ENCODE measurements at regions not wholly inside any gene's neighbourhood (a gene's known extent, or its start where the extent isn't known, plus 50 kb on each side); places are given as distances from the start of the nearest gene placed in this dataset.

- Histone ChIP-seq H3K36me3 (ENCODE audit: control insufficient read depth, insufficient read depth, low read length) (no peaks in the 10 kb centered on the region), H3K27ac (ENCODE audit: insufficient read depth, low read length, poor library complexity, severe bottlenecking) (no peak overlapping the region), H3K27me3 (replicated peaks; ENCODE audit: control insufficient read depth, insufficient read depth, low read length, poor library complexity, severe bottlenecking) (no peaks in the 10 kb centered on the region), H3K4me1 (ENCODE audit: control insufficient read depth, insufficient read depth, low read length, poor library complexity, severe bottlenecking) (no peaks in the 10 kb centered on the region), H3K4me3 (ENCODE audit: insufficient read depth, low read depth, low read length, poor library complexity, severe bottlenecking) (no peak overlapping the region), H3K9me3 (ENCODE audit: control insufficient read depth, low read length) (peaks cover 4% of the 10 kb centered on the region)
- no peak for DNase-seq
Measured at GRCh38 chr5:117769877-117770276, 1195.3 kb upstream of the SEMA6A start.

GRCh38 chr5:117763271-117763670, 1188.6 kb upstream of the SEMA6A start:
- no peaks in the 10 kb centered on the region for H3K4me1 ChIP-seq (ENCODE audit: control insufficient read depth, insufficient read depth, low read length, poor library complexity, severe bottlenecking)
- H3K27ac ChIP-seq (ENCODE audit: insufficient read depth, low read length, poor library complexity, severe bottlenecking), result no peak overlapping the region
- no peak overlapping the region for H3K4me3 ChIP-seq (ENCODE audit: insufficient read depth, low read depth, low read length, poor library complexity, severe bottlenecking)
- no peaks in the 10 kb centered on the region for H3K36me3 ChIP-seq (ENCODE audit: control insufficient read depth, insufficient read depth, low read length)
- no peaks in the 10 kb centered on the region for H3K9me3 ChIP-seq (ENCODE audit: control insufficient read depth, low read length)
- DNase-seq, result no peak
- no peaks in the 10 kb centered on the region for H3K27me3 ChIP-seq (replicated peaks; ENCODE audit: control insufficient read depth, insufficient read depth, low read length, poor library complexity, severe bottlenecking)

DNA sequence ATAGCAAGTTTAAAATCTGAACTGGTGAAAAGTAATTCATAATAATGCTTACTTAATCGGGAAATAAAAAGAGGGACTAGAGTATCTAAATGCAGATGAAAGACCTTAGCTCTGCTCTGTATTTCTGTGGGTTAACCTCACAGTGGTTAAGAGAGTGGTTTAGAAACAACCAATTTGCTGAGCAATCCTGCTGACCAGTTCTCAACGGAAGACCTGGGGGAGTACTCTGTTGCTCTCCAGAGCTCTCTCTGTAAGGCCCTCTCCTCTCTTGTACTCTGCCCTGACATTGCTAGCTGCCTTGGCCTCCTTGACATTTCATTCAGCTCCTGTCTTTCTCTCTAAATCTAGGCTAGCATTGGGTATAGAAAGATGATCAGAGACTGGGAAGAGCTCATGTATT, 1186.6 kb upstream of the SEMA6A start:
- DNase-seq, result no peak
- H3K9me3 ChIP-seq (ENCODE audit: control insufficient read depth, low read length), result no peaks in the 10 kb centered on the region
- H3K36me3 ChIP-seq (ENCODE audit: control insufficient read depth, insufficient read depth, low read length), result no peaks in the 10 kb centered on the region
- no peak overlapping the region for H3K27ac ChIP-seq (ENCODE audit: insufficient read depth, low read length, poor library complexity, severe bottlenecking)
- no peaks in the 10 kb centered on the region for H3K27me3 ChIP-seq (replicated peaks; ENCODE audit: control insufficient read depth, insufficient read depth, low read length, poor library complexity, severe bottlenecking)
- H3K4me1 ChIP-seq (ENCODE audit: control insufficient read depth, insufficient read depth, low read length, poor library complexity, severe bottlenecking), result no peaks in the 10 kb centered on the region
- H3K4me3 ChIP-seq (ENCODE audit: insufficient read depth, low read depth, low read length, poor library complexity, severe bottlenecking), result no peak overlapping the region

DNA sequence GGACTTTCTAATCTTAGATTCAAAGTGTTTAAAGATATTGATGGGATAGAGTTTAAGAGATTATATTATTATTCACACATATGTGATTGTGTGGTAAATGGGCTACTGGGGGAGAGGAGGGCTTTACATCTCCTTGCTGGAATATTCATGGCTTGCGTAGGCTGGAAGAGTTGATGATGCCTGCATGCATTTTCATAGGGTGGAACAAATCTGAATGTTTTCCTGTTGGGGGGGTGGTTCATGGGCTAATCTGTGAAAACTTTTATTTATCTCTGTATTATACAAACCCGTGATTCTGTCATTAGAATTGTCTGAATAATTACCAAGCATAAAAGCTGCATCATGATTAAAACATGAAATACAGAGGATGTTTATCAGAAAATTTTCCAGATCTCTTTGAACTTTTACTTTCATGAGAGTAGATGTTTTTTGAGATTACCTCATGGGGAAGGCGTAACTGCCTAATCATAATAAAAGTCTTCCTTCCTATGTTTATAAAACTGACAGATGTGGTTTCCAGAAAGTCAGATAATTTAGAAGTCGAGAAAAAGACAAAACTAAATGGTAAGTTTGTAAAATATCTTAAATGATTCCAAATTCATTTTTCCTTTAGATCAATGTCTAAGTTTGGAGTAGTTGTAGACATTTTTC, 1185.4 kb upstream of the SEMA6A start:
- H3K27me3 ChIP-seq (replicated peaks; ENCODE audit: control insufficient read depth, insufficient read depth, low read length, poor library complexity, severe bottlenecking), result no peaks in the 10 kb centered on the region
- H3K27ac ChIP-seq (ENCODE audit: insufficient read depth, low read length, poor library complexity, severe bottlenecking), result no peak overlapping the region
- H3K36me3 ChIP-seq (ENCODE audit: control insufficient read depth, insufficient read depth, low read length), result no peaks in the 10 kb centered on the region
- H3K4me1 ChIP-seq (ENCODE audit: control insufficient read depth, insufficient read depth, low read length, poor library complexity, severe bottlenecking), result no peaks in the 10 kb centered on the region
- H3K9me3 ChIP-seq (ENCODE audit: control insufficient read depth, low read length), result no peaks in the 10 kb centered on the region
- H3K4me3 ChIP-seq (ENCODE audit: insufficient read depth, low read depth, low read length, poor library complexity, severe bottlenecking), result no peak overlapping the region
- no peak for DNase-seq

- H3K27ac ChIP-seq (ENCODE audit: insufficient read depth, low read length, poor library complexity, severe bottlenecking), result no peak overlapping the region
- no peaks in the 10 kb centered on the region for H3K4me1 ChIP-seq (ENCODE audit: control insufficient read depth, insufficient read depth, low read length, poor library complexity, severe bottlenecking)
- no peaks in the 10 kb centered on the region for H3K36me3 ChIP-seq (ENCODE audit: control insufficient read depth, insufficient read depth, low read length)
- no peak overlapping the region for H3K4me3 ChIP-seq (ENCODE audit: insufficient read depth, low read depth, low read length, poor library complexity, severe bottlenecking)
- no peaks in the 10 kb centered on the region for H3K9me3 ChIP-seq (ENCODE audit: control insufficient read depth, low read length)
- no peak for DNase-seq
- H3K27me3 ChIP-seq (replicated peaks; ENCODE audit: control insufficient read depth, insufficient read depth, low read length, poor library complexity, severe bottlenecking), result no peaks in the 10 kb centered on the region
Measured at GRCh38 chr5:117752403-117752802, 1177.8 kb upstream of the SEMA6A start.

DNA sequence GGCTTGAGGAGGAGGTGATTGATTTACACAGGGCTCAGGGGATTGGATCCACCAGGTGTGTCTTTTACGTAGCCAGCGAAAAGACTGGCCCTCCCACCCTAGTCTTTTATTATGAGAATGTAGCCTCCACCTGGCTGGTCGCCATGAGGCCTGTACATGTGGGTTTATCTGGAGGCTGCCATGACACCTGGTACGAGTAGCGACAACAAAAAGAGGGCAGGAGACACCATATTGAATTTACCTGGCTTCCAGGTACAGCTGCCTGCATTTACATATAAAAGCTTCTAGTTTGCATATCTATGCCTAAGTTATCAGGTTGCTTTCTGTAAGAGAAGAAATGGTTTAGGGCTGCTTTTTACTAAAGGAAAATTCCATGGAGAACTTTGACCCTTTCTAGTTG, 1173.7 kb upstream of the SEMA6A start:
- Histone ChIP-seq H3K36me3 (ENCODE audit: control insufficient read depth, insufficient read depth, low read length) (no peaks in the 10 kb centered on the region), H3K4me3 (ENCODE audit: insufficient read depth, low read depth, low read length, poor library complexity, severe bottlenecking) (no peak overlapping the region), H3K27ac (ENCODE audit: insufficient read depth, low read length, poor library complexity, severe bottlenecking) (no peak overlapping the region), H3K9me3 (ENCODE audit: control insufficient read depth, low read length) (no peaks in the 10 kb centered on the region), H3K27me3 (replicated peaks; ENCODE audit: control insufficient read depth, insufficient read depth, low read length, poor library complexity, severe bottlenecking) (no peaks in the 10 kb centered on the region), H3K4me1 (ENCODE audit: control insufficient read depth, insufficient read depth, low read length, poor library complexity, severe bottlenecking) (no peaks in the 10 kb centered on the region)
- no peak for DNase-seq

DNA sequence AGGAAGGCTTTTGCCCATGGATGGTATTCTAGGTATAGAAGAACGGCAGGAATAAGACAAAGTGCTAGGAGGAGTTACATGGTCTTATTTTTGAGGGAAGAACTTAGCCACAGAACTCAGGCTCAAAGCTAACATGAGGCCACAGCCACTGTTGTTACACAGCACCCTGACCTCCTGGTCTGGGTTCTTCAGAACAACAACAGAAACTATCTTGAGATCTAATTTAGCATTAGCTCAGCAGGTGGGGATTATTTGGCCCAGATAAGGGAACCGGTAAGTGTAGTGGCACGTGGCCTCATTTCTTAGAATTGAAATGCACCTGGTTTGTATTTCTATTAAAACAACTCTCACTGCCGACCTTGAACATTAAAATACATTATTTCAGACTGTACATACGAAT, 1168.7 kb upstream of the SEMA6A start:
- Histone ChIP-seq H3K4me3 (ENCODE audit: insufficient read depth, low read depth, low read length, poor library complexity, severe bottlenecking) (no peak overlapping the region), H3K4me1 (ENCODE audit: control insufficient read depth, insufficient read depth, low read length, poor library complexity, severe bottlenecking) (no peaks in the 10 kb centered on the region), H3K9me3 (ENCODE audit: control insufficient read depth, low read length) (no peaks in the 10 kb centered on the region), H3K36me3 (ENCODE audit: control insufficient read depth, insufficient read depth, low read length) (no peaks in the 10 kb centered on the region), H3K27me3 (replicated peaks; ENCODE audit: control insufficient read depth, insufficient read depth, low read length, poor library complexity, severe bottlenecking) (no peaks in the 10 kb centered on the region), H3K27ac (ENCODE audit: insufficient read depth, low read length, poor library complexity, severe bottlenecking) (no peak overlapping the region)
- no peak for DNase-seq

DNA sequence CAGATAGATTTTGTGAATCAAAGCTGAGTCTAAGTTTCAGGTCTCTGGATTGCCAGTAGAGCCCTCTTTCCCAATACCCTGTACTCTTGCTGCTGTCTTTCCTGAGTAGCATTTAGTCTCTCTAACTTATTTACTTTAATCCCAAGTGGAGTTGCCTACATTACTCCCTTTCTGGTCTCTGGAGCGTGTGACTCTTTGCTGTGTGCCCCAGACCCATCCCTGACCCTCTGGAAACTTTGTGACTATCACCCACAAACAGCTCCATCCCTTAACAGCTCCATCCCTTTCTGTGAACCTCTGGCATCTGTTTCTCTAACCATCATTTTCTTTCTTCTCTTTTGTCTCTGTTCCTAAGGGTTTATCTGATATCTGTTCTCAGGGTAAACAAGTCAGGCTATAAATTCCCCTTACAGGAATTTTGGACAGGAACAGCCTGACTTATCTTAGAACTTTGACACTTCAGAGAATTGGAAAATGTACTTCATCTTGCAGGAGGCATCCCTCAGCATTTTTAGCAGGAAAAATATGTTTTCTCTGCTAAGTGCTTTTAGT, 1167.1 kb upstream of the SEMA6A start:
- H3K9me3 ChIP-seq (ENCODE audit: control insufficient read depth, low read length), result no peaks in the 10 kb centered on the region
- H3K4me3 ChIP-seq (ENCODE audit: insufficient read depth, low read depth, low read length, poor library complexity, severe bottlenecking), result no peak overlapping the region
- no peaks in the 10 kb centered on the region for H3K27me3 ChIP-seq (replicated peaks; ENCODE audit: control insufficient read depth, insufficient read depth, low read length, poor library complexity, severe bottlenecking)
- H3K4me1 ChIP-seq (ENCODE audit: control insufficient read depth, insufficient read depth, low read length, poor library complexity, severe bottlenecking), result no peaks in the 10 kb centered on the region
- no peaks in the 10 kb centered on the region for H3K36me3 ChIP-seq (ENCODE audit: control insufficient read depth, insufficient read depth, low read length)
- DNase-seq, result no peak
- H3K27ac ChIP-seq (ENCODE audit: insufficient read depth, low read length, poor library complexity, severe bottlenecking), result no peak overlapping the region

DNA sequence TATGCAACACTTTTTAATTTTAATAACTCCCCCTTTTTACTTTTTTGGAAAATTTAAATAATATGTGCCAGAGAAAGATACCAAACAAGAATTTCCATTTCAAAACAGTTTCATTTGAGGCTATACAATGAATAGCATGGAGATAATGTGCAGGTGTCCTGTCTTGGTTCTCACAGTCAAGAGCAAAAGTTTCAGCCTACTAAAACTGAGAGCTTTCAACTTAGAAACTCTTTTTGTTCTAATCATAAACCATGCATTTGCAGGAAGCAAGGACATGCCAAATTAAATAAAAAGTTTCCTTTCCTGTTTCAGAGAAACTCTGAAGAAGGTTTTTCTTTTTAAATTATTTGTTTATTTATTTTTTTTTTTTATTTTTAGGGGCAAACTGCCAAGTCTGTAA, 1165.6 kb upstream of the SEMA6A start:
- Histone ChIP-seq H3K36me3 (ENCODE audit: control insufficient read depth, insufficient read depth, low read length) (no peaks in the 10 kb centered on the region), H3K4me1 (ENCODE audit: control insufficient read depth, insufficient read depth, low read length, poor library complexity, severe bottlenecking) (no peaks in the 10 kb centered on the region), H3K27ac (ENCODE audit: insufficient read depth, low read length, poor library complexity, severe bottlenecking) (no peak overlapping the region), H3K9me3 (ENCODE audit: control insufficient read depth, low read length) (peaks cover 3% of the 10 kb centered on the region), H3K27me3 (replicated peaks; ENCODE audit: control insufficient read depth, insufficient read depth, low read length, poor library complexity, severe bottlenecking) (no peaks in the 10 kb centered on the region), H3K4me3 (ENCODE audit: insufficient read depth, low read depth, low read length, poor library complexity, severe bottlenecking) (no peak overlapping the region)
- DNase-seq, result no peak

- H3K9me3 ChIP-seq (ENCODE audit: control insufficient read depth, low read length), result peaks cover 3% of the 10 kb centered on the region
- no peak overlapping the region for H3K27ac ChIP-seq (ENCODE audit: insufficient read depth, low read length, poor library complexity, severe bottlenecking)
- no peak for DNase-seq
- no peaks in the 10 kb centered on the region for H3K36me3 ChIP-seq (ENCODE audit: control insufficient read depth, insufficient read depth, low read length)
- no peak overlapping the region for H3K4me3 ChIP-seq (ENCODE audit: insufficient read depth, low read depth, low read length, poor library complexity, severe bottlenecking)
- no peaks in the 10 kb centered on the region for H3K27me3 ChIP-seq (replicated peaks; ENCODE audit: control insufficient read depth, insufficient read depth, low read length, poor library complexity, severe bottlenecking)
- H3K4me1 ChIP-seq (ENCODE audit: control insufficient read depth, insufficient read depth, low read length, poor library complexity, severe bottlenecking), result no peaks in the 10 kb centered on the region
Measured at GRCh38 chr5:117738571-117738970, 1163.9 kb upstream of the SEMA6A start.

Data from effector memory CD4-positive, alpha-beta T cell (primary cell).